ENCODE measurements at regions not wholly inside any gene's neighbourhood (a gene's known extent, or its start where the extent isn't known, plus 50 kb on each side); places are given as distances from the start of the nearest gene placed in this dataset.

DNA sequence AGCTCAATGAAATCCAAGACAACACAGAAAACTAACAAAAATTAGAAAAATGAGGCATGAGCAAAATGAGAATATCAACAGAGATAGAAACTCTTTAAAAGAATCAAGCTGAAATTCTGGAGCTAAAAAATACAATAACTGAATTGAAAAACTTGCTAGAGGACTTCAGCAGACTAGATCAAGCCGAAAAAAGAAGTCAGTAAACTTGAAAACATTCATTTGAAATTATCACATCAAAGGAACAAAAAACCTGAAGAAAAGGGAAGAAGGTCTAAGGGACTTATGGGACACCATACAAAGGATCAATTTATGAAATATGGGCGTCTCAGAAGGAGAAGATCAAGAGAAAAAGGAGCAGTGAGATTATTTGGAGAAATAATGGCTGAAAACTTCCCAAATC, 131.3 kb downstream of the PTCHD1 start:
- intact Hi-C loops (cut with micrococcal nuclease) = no loop called here
- Histone ChIP-seq H3K27ac (ENCODE audit: insufficient read depth, low read depth, low read length) (no peak overlapping the region), H3K36me3 (ENCODE audit: control insufficient read depth in 2 of 2, extremely low read depth in 1 of 2, insufficient read depth in 2 of 2, low read length in 2 of 2) (no peaks in the 10 kb centered on the region), H3K9ac (replicated peaks; ENCODE audit: extremely low read depth, insufficient read depth, low read length) (no peak overlapping the region), H2AFZ (ENCODE audit: low read depth, low read length) (no peak overlapping the region), H3K9me1 (replicated peaks; ENCODE audit: control insufficient read depth, extremely low read depth, insufficient read depth, low read length) (no peaks in the 10 kb centered on the region), H3K4me1 (ENCODE audit: control insufficient read depth, extremely low read depth, insufficient read depth, low read length) (no peaks in the 10 kb centered on the region), H4K20me1 (replicated peaks; ENCODE audit: control insufficient read depth, extremely low read depth, insufficient read depth, low read length) (no peaks in the 10 kb centered on the region), H3K79me2 (ENCODE audit: control insufficient read depth, insufficient read depth, low read length) (no peaks in the 10 kb centered on the region), H3K9me3 (replicated peaks; ENCODE audit: control insufficient read depth, insufficient read depth, low read length) (no peaks in the 10 kb centered on the region), H3K4me2 (ENCODE audit: insufficient read depth, low read length) (no peak overlapping the region), H3K4me3 (replicated peaks in 1 of 3; ENCODE audit: insufficient read depth in 1 of 3, low read depth in 1 of 3, low read length in 3 of 3) (no peak overlapping the region), H3K27me3 (ENCODE audit: control insufficient read depth in 2 of 2, insufficient read depth in 2 of 2, low read length in 2 of 2) (no peaks in the 10 kb centered on the region)
- TF ChIP-seq EZH2 (IDR thresholded peaks at IDR 0.05; ENCODE audit: borderline replicate concordance, low read depth, low read length, severe bottlenecking) = no peak
- TF ChIP-seq POLR2A (IDR thresholded peaks at IDR 0.05; ENCODE audit: low read depth, low read length) = no peak
- no peak for TF ChIP-seq FOS (IDR thresholded peaks at IDR 0.05; ENCODE audit: borderline replicate concordance, insufficient read depth, low read length)
- TF ChIP-seq JUN (IDR thresholded peaks at IDR 0.05; ENCODE audit: borderline replicate concordance, insufficient read depth, insufficient read length, low read depth) = no peak
- ChIA-PET CTCF (no interaction called here), POLR2A (no interaction called here)
- BruUV-seq (replicated peaks) = no TSS peak
- FAIRE-seq (no peak), DNase-seq (ENCODE audit: low read depth, low spot score) (no peak)
- dilution Hi-C loops (cut with MboI; ENCODE audit: extremely low pct_ligation_motif_present, low sequenced_read_pairs) = no loop called here

DNA sequence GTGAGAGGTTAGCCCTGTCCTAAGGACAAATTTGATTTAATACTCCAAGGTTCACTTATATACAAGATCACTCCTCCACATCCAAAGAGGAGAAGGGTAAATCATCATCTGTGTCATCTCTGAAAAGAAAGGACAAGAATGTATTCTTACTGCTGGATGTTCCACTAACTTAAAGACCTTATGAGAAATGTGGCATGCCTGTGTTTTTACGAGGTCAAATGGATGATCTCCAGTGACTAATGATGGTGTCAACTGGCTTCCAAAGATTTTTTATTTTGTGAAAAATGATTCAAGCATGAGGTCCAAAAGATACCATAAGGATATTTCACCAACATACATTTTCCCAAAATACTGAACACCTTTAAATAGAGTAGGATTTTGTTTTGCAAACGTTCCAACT, 143.4 kb downstream of the PTCHD1 start:
- no TSS peak for BruUV-seq (replicated peaks)
- Histone ChIP-seq H3K4me3 (replicated peaks in 1 of 3; ENCODE audit: insufficient read depth in 1 of 3, low read depth in 1 of 3, low read length in 3 of 3) (no peak overlapping the region), H4K20me1 (replicated peaks; ENCODE audit: control insufficient read depth, extremely low read depth, insufficient read depth, low read length) (no peaks in the 10 kb centered on the region), H3K4me1 (ENCODE audit: control insufficient read depth, extremely low read depth, insufficient read depth, low read length) (no peaks in the 10 kb centered on the region), H3K9me3 (replicated peaks; ENCODE audit: control insufficient read depth, insufficient read depth, low read length) (no peaks in the 10 kb centered on the region), H2AFZ (ENCODE audit: low read depth, low read length) (no peak overlapping the region), H3K36me3 (ENCODE audit: control insufficient read depth in 2 of 2, extremely low read depth in 1 of 2, insufficient read depth in 2 of 2, low read length in 2 of 2) (no peaks in the 10 kb centered on the region), H3K9ac (replicated peaks; ENCODE audit: extremely low read depth, insufficient read depth, low read length) (no peak overlapping the region), H3K27ac (ENCODE audit: insufficient read depth, low read depth, low read length) (no peak overlapping the region), H3K9me1 (replicated peaks; ENCODE audit: control insufficient read depth, extremely low read depth, insufficient read depth, low read length) (no peaks in the 10 kb centered on the region), H3K4me2 (ENCODE audit: insufficient read depth, low read length) (no peak overlapping the region), H3K27me3 (ENCODE audit: control insufficient read depth in 2 of 2, insufficient read depth in 2 of 2, low read length in 2 of 2) (no peaks in the 10 kb centered on the region), H3K79me2 (ENCODE audit: control insufficient read depth, insufficient read depth, low read length) (no peaks in the 10 kb centered on the region)
- DNase-seq (ENCODE audit: low read depth, low spot score) (no peak), FAIRE-seq (no peak)
- CTCF ChIA-PET = no interaction called here
- intact Hi-C loops (cut with micrococcal nuclease) = no loop called here
- TF ChIP-seq EZH2 (IDR thresholded peaks at IDR 0.05; ENCODE audit: borderline replicate concordance, low read depth, low read length, severe bottlenecking) (no peak), POLR2AphosphoS5 (IDR thresholded peaks at IDR 0.05; ENCODE audit: insufficient read depth, low read depth, low read length) (no peak), POLR2A (IDR thresholded peaks at IDR 0.05; ENCODE audit: low read depth, low read length) (no peak)
- POLR2A ChIA-PET = no interaction called here
- dilution Hi-C loops (cut with MboI; ENCODE audit: extremely low pct_ligation_motif_present, low sequenced_read_pairs) = no loop called here

Data from endothelial cell of umbilical vein (primary cell).